GM12891 (cell line): ENCODE measurements at regions not wholly inside any gene's neighbourhood (a gene's known extent, or its start where the extent isn't known, plus 50 kb on each side); places are given as distances from the start of the nearest gene placed in this dataset.

Source experiments
- POLR2AphosphoS5 ChIP-seq: IDR thresholded peaks from 2 replicates; pipeline ENCODE4 v1.6.1; 2011; ENCODE audit warnings: low read depth, low read length, control low read depth
- TAF1 ChIP-seq: IDR thresholded peaks from 2 replicates; pipeline ENCODE4 v1.6.1; 2011; ENCODE audit warnings: low read depth, low read length, control low read depth

GRCh38 chr6:148247386-148248063 is 95.1 kb upstream of the SASH1 start:
- TF ChIP-seq POLR2AphosphoS5 = no peak
- no peak for TF ChIP-seq TAF1
